Effector memory CD8-positive, alpha-beta T cell (primary cell): ENCODE measurements at regions not wholly inside any gene's neighbourhood (a gene's known extent, or its start where the extent isn't known, plus 50 kb on each side); places are given as distances from the start of the nearest gene placed in this dataset.
"Not testable (repeated sequence)": the region's sequence is repeated elsewhere in the genome, so short reads cannot be mapped to it uniquely, and the experiment has no call there.

ENCODE experiments used
- ATAC-seq: fragments of 150-1000 bp; cut with Tn5 transposase; replicated peaks from 2 replicates; pipeline ENCODE4 v1.10.0; 2021; ENCODE audit warnings: mild to moderate bottlenecking, moderate library complexity
- DNase-seq, 3 experiments: peaks; one replicate each; pipeline ENCODE4 v3.0.0; 2021
- H3K27ac Mint-ChIP-seq, 2 donors: one replicate each; pipeline ENCODE4 v1.8.0; 2022; ENCODE audit warnings: mild to moderate bottlenecking in 2 of 2, mixed read lengths in 2 of 2, moderate library complexity in 2 of 2
- H3K27me3 Mint-ChIP-seq, 2 donors: one replicate each; pipeline ENCODE4 v1.8.0; 2022; ENCODE audit warnings: mixed read lengths in 2 of 2
- H3K36me3 Mint-ChIP-seq: one replicate; pipeline ENCODE4 v1.8.0; 2022; ENCODE audit warnings: mild to moderate bottlenecking, moderate library complexity, mixed read lengths; ENCODE audit not compliant: insufficient read depth
- H3K4me1 Mint-ChIP-seq, 2 donors: one replicate each; pipeline ENCODE4 v1.8.0; 2022; ENCODE audit warnings: low read depth in 2 of 2, mixed read lengths in 2 of 2
- H3K4me3 Mint-ChIP-seq, 2 donors: one replicate each; pipeline ENCODE4 v1.8.0; 2022; ENCODE audit warnings: mild to moderate bottlenecking in 2 of 2, mixed read lengths in 2 of 2, moderate library complexity in 2 of 2
- H3K9me3 Mint-ChIP-seq, 2 donors: one replicate each; pipeline ENCODE4 v1.8.0; 2022; ENCODE audit warnings: mixed read lengths in 2 of 2

GRCh38 chr4:174005422-174005821, 278.0 kb downstream of the FBXO8 start:
- no peak overlapping the region for H3K4me3 Mint-ChIP-seq

DNA sequence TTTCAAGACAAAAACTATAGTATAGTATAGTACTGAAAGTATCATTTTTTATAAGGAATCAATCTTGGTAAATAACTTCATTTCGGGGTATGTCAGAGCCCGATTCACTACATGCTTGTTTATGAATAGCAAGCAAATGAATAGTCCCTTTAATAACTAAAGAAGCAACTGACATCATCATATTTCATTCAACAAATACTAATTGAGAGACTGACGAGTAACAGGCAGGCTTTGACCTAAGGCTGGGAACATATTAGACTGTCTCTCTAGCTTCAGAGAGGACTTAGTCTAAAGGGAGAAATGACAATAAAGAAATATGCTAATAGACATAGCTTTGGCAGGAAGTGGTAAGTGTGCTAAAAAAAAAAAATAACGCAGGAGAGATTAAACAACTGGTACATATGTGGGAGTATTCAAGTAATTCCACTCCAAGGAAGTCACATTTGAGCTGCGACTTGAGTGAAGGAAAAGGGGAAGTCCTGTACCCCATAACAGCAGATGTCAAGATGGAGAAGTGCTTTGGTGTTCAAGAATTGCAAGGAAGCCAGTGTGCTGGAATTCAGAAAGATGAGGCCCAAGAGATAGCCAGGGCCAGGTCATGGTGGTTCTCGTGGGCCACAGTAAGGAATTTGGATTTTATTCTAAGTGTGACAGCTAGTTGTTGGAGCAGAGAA, 284.9 kb downstream of the FBXO8 start:
- Mint-ChIP-seq H3K4me3 (no peak overlapping the region), H3K36me3 (no peaks in the 10 kb centered on the region), H3K27me3 (no peaks in the 10 kb centered on the region), H3K4me1 (no peaks in the 10 kb centered on the region), H3K27ac (no peak overlapping the region), H3K9me3 (peaks cover 0 to 7% of the 10 kb centered on the region in 2 donors)
- ATAC-seq (no peak), DNase-seq (no peak)

More at GRCh38 chr4:174005422-174005821, 278.0 kb downstream of the FBXO8 start:
- no peak for DNase-seq
- H3K4me1 Mint-ChIP-seq: no peaks in the 10 kb centered on the region
- no peak overlapping the region for H3K27ac Mint-ChIP-seq
- no peaks in the 10 kb centered on the region for H3K27me3 Mint-ChIP-seq
- ATAC-seq: no peak
- no peaks in the 10 kb centered on the region for H3K36me3 Mint-ChIP-seq
- peaks cover 0 to 7% of the 10 kb centered on the region in 2 donors for H3K9me3 Mint-ChIP-seq

DNA sequence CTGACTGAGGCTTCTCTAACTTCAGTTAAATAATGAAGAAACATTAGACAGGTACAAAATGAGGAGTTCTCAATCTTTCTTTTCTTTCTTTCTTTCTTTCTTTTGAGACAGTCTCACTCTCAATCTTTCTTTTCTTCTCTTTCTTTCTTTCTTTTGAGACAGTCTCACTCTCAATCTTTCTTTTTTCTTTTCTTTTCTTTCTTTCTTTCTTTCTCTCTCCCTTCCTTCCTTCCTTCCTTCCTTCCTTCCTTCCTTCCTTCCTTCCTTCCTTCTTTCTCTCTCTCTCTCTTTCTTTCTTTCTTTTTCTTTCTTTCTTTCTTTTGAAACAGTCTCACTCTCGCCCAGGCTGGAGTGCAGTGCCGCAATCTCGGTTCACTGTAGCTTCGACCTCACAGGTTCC, 287.7 kb downstream of the FBXO8 start:
- not testable (repeated sequence) for H3K27me3 Mint-ChIP-seq, H3K4me3 Mint-ChIP-seq, H3K36me3 Mint-ChIP-seq, DNase-seq, H3K27ac Mint-ChIP-seq, ATAC-seq, H3K9me3 Mint-ChIP-seq, H3K4me1 Mint-ChIP-seq

DNA sequence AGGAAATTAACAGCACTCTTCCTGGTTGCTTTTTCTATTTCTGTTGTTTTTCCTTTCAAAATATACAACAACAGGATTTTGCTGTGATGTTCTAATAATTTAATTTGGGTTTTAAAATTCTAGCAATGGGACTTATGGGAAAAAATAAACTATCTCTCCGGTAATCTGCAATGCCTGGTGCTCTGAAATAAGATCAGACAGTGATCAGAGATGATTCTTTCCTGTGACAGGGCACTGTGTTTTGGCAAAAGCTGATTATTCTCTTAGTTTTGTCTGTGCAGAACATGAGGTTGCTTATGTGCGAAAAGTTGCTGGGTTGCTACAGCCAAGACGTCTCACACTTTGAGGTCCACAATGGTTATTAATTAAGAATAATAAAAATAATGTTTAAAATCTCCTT, 291.7 kb downstream of the FBXO8 start:
- Mint-ChIP-seq H3K4me3 (no peak overlapping the region), H3K36me3 (no peaks in the 10 kb centered on the region), H3K27me3 (no peaks in the 10 kb centered on the region), H3K9me3 (no peaks in the 10 kb centered on the region), H3K4me1 (no peaks in the 10 kb centered on the region), H3K27ac (no peak overlapping the region)
- no peak for ATAC-seq
- DNase-seq: no peak

DNA sequence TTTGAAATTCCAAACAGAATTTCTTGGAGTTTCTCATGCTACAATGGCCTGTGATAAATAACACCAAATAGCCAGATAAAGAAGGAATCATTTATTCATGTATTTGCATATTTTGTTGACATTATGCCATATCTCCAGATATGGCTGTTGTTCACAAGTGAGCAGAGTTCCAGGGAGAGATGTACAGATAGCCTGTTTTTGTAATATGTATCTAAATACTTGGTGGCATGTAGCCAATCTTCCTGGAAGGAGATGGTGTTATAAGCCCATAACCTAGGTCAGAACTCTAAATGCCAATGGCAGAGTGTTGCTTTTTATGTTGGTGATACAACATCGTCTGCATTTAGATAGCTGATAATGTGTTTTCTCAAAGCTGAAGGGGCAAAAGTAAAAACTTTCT, 292.2 kb downstream of the FBXO8 start:
- DNase-seq (no peak), ATAC-seq (no peak)
- H3K27me3 Mint-ChIP-seq: no peaks in the 10 kb centered on the region
- no peak overlapping the region for H3K4me3 Mint-ChIP-seq
- no peaks in the 10 kb centered on the region for H3K4me1 Mint-ChIP-seq
- H3K27ac Mint-ChIP-seq: no peak overlapping the region
- H3K9me3 Mint-ChIP-seq: no peaks in the 10 kb centered on the region
- no peaks in the 10 kb centered on the region for H3K36me3 Mint-ChIP-seq

- no peak overlapping the region for H3K4me3 Mint-ChIP-seq
- no peaks in the 10 kb centered on the region for H3K4me1 Mint-ChIP-seq
- ATAC-seq: no peak
These were observed 292.6 kb downstream of the FBXO8 start for GRCh38 chr4:173990869-173991210.

GRCh38 chr4:173990126-173990868, 293.2 kb downstream of the FBXO8 start:
- Mint-ChIP-seq H3K9me3 (no peaks in the 10 kb centered on the region), H3K27ac (no peak overlapping the region), H3K27me3 (no peaks in the 10 kb centered on the region), H3K36me3 (no peaks in the 10 kb centered on the region), H3K4me3 (no peak overlapping the region), H3K4me1 (no peaks in the 10 kb centered on the region)
- ATAC-seq (no peak), DNase-seq (no peak)

More at GRCh38 chr4:173990869-173991210, 292.6 kb downstream of the FBXO8 start:
- H3K27ac Mint-ChIP-seq: no peak overlapping the region
- no peaks in the 10 kb centered on the region for H3K27me3 Mint-ChIP-seq
- H3K36me3 Mint-ChIP-seq: no peaks in the 10 kb centered on the region
- no peaks in the 10 kb centered on the region for H3K9me3 Mint-ChIP-seq
- no peak for DNase-seq

DNA sequence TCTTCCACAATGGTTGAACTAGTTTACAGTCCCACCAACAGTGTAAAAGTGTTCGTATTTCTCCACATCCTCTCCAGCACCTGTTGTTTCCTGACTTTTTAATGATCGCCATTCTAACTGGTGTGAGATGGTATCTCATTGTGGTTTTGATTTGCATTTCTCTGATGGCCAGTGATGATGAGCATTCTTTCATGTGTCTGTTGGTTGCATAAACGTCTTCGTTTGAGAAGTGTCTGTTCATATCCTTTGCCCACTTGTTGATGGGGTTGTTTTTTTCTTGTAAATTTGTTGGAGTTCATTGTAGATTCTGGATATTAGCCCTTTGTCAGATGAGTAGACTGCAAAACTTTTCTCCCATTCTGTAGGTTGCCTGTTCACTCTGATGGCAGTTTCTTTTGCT, 319.9 kb downstream of the FBXO8 start:
- H3K4me3 Mint-ChIP-seq, ATAC-seq, H3K27me3 Mint-ChIP-seq, H3K9me3 Mint-ChIP-seq, DNase-seq, H3K27ac Mint-ChIP-seq, H3K4me1 Mint-ChIP-seq, H3K36me3 Mint-ChIP-seq: not testable (repeated sequence)

GRCh38 chr4:173960398-173960797, 323.1 kb downstream of the FBXO8 start:
- Mint-ChIP-seq H3K27ac (no peak overlapping the region), H3K4me1 (no peaks in the 10 kb centered on the region), H3K36me3 (no peaks in the 10 kb centered on the region), H3K4me3 (no peak overlapping the region), H3K27me3 (no peaks in the 10 kb centered on the region), H3K9me3 (no peaks in the 10 kb centered on the region)
- ATAC-seq (no peak), DNase-seq (no peak)

GRCh38 chr4:173958445-173958844, 325.0 kb downstream of the FBXO8 start:
- H3K36me3 Mint-ChIP-seq: no peaks in the 10 kb centered on the region
- H3K27me3 Mint-ChIP-seq: no peaks in the 10 kb centered on the region
- DNase-seq (no peak), ATAC-seq (no peak)
- H3K27ac Mint-ChIP-seq: no peak overlapping the region
- no peaks in the 10 kb centered on the region for H3K4me1 Mint-ChIP-seq
- no peak overlapping the region for H3K4me3 Mint-ChIP-seq
- H3K9me3 Mint-ChIP-seq: no peaks in the 10 kb centered on the region

- H3K4me3 Mint-ChIP-seq: no peak overlapping the region
- no peaks in the 10 kb centered on the region for H3K36me3 Mint-ChIP-seq
- H3K27ac Mint-ChIP-seq: no peak overlapping the region
- no peak for ATAC-seq
- H3K9me3 Mint-ChIP-seq: no peaks in the 10 kb centered on the region
- no peaks in the 10 kb centered on the region for H3K4me1 Mint-ChIP-seq
- H3K27me3 Mint-ChIP-seq: no peaks in the 10 kb centered on the region
- DNase-seq: no peak
These were observed 339.9 kb downstream of the FBXO8 start for GRCh38 chr4:173943547-173943946.

- DNase-seq (no peak), ATAC-seq (no peak)
- no peak overlapping the region for H3K4me3 Mint-ChIP-seq
- H3K4me1 Mint-ChIP-seq: no peaks in the 10 kb centered on the region
- H3K9me3 Mint-ChIP-seq: peaks cover 0 to 9% of the 10 kb centered on the region in 2 donors
- H3K27ac Mint-ChIP-seq: no peak overlapping the region
- no peaks in the 10 kb centered on the region for H3K27me3 Mint-ChIP-seq
- H3K36me3 Mint-ChIP-seq: no peaks in the 10 kb centered on the region
These were observed 343.3 kb downstream of the FBXO8 start for GRCh38 chr4:173940146-173940545.

- DNase-seq: no peak
- peaks cover 0 to 9% of the 10 kb centered on the region in 2 donors for H3K9me3 Mint-ChIP-seq
These were observed 345.7 kb downstream of the FBXO8 start for GRCh38 chr4:173937631-173938270.

GRCh38 chr4:173936861-173937260, 346.6 kb downstream of the FBXO8 start:
- H3K4me3 Mint-ChIP-seq: no peak overlapping the region

More at GRCh38 chr4:173937631-173938270, 345.7 kb downstream of the FBXO8 start:
- no peak for ATAC-seq
- H3K36me3 Mint-ChIP-seq: no peaks in the 10 kb centered on the region
- H3K27me3 Mint-ChIP-seq: no peaks in the 10 kb centered on the region
- H3K27ac Mint-ChIP-seq: no peak overlapping the region
- no peaks in the 10 kb centered on the region for H3K4me1 Mint-ChIP-seq
- H3K4me3 Mint-ChIP-seq: no peak overlapping the region

More at GRCh38 chr4:173936861-173937260, 346.6 kb downstream of the FBXO8 start:
- H3K4me1 Mint-ChIP-seq: no peaks in the 10 kb centered on the region
- DNase-seq: no peak
- no peaks in the 10 kb centered on the region for H3K27me3 Mint-ChIP-seq
- H3K27ac Mint-ChIP-seq: no peak overlapping the region
- peaks cover 0 to 9% of the 10 kb centered on the region in 2 donors for H3K9me3 Mint-ChIP-seq
- H3K36me3 Mint-ChIP-seq: no peaks in the 10 kb centered on the region
- ATAC-seq: no peak
